ENCODE measurements at regions not wholly inside any gene's neighbourhood (a gene's known extent, or its start where the extent isn't known, plus 50 kb on each side); places are given as distances from the start of the nearest gene placed in this dataset.

DNA sequence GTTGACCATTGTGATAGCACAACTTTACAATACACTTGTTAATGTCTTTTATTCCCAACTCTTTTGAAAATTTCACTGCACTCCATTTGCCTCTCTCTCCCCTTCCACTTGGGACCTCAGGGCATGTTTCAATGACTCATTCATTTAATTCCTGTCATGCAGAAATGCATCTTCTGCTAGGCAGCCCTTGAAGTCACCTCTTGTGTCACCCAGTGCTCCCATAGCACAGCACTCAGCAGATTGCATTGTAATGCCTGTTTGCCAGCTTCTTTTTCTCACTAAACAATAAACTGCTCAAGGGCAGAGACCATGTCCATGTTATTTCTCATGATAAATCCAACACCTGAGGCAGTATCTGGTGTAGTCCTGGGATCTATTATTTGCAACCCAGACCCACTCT is 85.9 kb upstream of the ACSL3 start:
- DNase-seq (ENCODE audit: low spot score) (no peak), ATAC-seq (peak; percentile 57; the same call in 1 of the 2 replicates)
- H3K4me1 Mint-ChIP-seq: peaks cover 4% of the 10 kb centered on the region
- TF ChIP-seq, protein P1, sequence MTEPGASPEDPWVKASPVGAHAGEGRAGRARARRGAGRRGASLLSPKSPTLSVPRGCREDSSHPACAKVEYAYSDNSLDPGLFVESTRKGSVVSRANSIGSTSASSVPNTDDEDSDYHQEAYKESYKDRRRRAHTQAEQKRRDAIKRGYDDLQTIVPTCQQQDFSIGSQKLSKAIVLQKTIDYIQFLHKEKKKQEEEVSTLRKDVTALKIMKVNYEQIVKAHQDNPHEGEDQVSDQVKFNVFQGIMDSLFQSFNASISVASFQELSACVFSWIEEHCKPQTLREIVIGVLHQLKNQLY (CRISPR knock-in tag; IDR thresholded peaks at IDR 0.05): no peak
- TF ChIP-seq SMAD4 (CRISPR knock-in tag; IDR thresholded peaks at IDR 0.05) (no peak), TP53 (CRISPR knock-in tag; IDR thresholded peaks at IDR 0.05) (no peak)
- H3K9me3 Mint-ChIP-seq: peaks cover 9% of the 10 kb centered on the region; the same call in 1 of the 2 replicates
- no peak overlapping the region for H3K4me3 Mint-ChIP-seq
- H3K27me3 Mint-ChIP-seq (ENCODE audit: low read depth): no peaks in the 10 kb centered on the region
- no peak overlapping the region for H3K27ac Mint-ChIP-seq
- ChIA-PET CTCF (no interaction called here), POLR2A (no interaction called here)
- no peaks in the 10 kb centered on the region for H3K36me3 Mint-ChIP-seq

DNA sequence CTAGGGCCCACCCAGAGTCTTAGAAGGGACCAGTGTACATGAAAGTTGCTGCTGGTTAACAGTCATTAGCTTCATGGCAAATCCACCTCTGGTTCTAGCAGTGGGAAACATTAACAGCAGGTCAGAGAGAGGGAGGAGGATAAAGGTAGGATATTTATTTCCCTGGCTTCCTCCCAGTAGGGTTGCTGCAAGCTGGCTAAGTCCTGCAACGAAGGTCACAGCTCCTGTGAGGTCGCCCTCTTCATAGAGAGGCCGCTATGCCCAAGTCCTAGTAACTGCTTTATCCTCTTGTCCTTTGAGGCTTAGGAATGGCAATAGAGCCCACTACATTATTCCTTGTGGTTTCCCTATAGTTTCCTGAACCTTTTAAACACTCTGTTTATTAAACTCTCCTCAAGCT is 84.0 kb upstream of the ACSL3 start:
- no peaks in the 10 kb centered on the region for H3K36me3 Mint-ChIP-seq

DNA sequence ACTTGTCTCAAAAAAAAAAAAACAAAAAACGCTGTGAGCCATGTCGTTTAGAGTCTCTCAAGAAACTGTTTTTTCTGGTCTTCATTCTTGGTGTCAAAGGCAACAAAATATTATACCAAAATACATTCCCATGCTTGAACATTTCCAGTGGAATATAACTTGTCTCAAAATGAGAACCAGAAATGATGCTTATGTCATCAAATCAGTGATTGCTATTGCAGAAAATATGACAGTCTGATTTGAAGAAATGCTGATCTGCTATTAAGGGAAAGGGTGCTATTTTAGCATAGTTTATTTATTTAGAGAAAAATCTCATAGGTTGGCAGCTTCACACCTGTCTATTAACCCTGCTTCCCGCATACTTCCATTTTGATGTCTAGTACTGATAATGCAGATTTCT is 82.4 kb upstream of the ACSL3 start:
- CTCF ChIA-PET: interaction anchor here (0.7 kb wide), 1 partner anchor 14 kb away, joined by 3 read pairs; no protein-coding TSS in a partner anchor
- H3K4me1 Mint-ChIP-seq: peaks cover 4% of the 10 kb centered on the region
- peaks cover 3% of the 10 kb centered on the region; the same call in 1 of the 2 replicates for H3K9me3 Mint-ChIP-seq
- no peaks in the 10 kb centered on the region; the same call in 1 of the 2 replicates for H3K27me3 Mint-ChIP-seq (ENCODE audit: low read depth)
- H3K27ac Mint-ChIP-seq: no peak overlapping the region
- no peak overlapping the region for H3K4me3 Mint-ChIP-seq
- DNase-seq (ENCODE audit: low spot score) (no peak), ATAC-seq (no peak)
- TF ChIP-seq, protein P2, sequence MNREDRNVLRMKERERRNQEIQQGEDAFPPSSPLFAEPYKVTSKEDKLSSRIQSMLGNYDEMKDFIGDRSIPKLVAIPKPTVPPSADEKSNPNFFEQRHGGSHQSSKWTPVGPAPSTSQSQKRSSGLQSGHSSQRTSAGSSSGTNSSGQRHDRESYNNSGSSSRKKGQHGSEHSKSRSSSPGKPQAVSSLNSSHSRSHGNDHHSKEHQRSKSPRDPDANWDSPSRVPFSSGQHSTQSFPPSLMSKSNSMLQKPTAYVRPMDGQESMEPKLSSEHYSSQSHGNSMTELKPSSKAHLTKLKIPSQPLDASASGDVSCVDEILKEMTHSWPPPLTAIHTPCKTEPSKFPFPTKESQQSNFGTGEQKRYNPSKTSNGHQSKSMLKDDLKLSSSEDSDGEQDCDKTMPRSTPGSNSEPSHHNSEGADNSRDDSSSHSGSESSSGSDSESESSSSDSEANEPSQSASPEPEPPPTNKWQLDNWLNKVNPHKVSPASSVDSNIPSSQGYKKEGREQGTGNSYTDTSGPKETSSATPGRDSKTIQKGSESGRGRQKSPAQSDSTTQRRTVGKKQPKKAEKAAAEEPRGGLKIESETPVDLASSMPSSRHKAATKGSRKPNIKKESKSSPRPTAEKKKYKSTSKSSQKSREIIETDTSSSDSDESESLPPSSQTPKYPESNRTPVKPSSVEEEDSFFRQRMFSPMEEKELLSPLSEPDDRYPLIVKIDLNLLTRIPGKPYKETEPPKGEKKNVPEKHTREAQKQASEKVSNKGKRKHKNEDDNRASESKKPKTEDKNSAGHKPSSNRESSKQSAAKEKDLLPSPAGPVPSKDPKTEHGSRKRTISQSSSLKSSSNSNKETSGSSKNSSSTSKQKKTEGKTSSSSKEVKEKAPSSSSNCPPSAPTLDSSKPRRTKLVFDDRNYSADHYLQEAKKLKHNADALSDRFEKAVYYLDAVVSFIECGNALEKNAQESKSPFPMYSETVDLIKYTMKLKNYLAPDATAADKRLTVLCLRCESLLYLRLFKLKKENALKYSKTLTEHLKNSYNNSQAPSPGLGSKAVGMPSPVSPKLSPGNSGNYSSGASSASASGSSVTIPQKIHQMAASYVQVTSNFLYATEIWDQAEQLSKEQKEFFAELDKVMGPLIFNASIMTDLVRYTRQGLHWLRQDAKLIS (CRISPR knock-in tag; IDR thresholded peaks at IDR 0.05; ENCODE audit: borderline replicate concordance): no peak
- TF ChIP-seq, protein P3, sequence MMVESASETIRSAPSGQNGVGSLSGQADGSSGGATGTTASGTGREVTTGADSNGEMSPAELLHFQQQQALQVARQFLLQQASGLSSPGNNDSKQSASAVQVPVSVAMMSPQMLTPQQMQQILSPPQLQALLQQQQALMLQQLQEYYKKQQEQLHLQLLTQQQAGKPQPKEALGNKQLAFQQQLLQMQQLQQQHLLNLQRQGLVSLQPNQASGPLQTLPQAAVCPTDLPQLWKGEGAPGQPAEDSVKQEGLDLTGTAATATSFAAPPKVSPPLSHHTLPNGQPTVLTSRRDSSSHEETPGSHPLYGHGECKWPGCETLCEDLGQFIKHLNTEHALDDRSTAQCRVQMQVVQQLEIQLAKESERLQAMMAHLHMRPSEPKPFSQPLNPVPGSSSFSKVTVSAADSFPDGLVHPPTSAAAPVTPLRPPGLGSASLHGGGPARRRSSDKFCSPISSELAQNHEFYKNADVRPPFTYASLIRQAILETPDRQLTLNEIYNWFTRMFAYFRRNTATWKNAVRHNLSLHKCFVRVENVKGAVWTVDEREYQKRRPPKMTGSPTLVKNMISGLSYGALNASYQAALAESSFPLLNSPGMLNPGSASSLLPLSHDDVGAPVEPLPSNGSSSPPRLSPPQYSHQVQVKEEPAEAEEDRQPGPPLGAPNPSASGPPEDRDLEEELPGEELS (CRISPR knock-in tag; IDR thresholded peaks at IDR 0.05): no peak
- TF ChIP-seq ZBTB21 (CRISPR knock-in tag; IDR thresholded peaks at IDR 0.05; ENCODE audit: borderline replicate concordance): no peak
- TF ChIP-seq, protein P4, sequence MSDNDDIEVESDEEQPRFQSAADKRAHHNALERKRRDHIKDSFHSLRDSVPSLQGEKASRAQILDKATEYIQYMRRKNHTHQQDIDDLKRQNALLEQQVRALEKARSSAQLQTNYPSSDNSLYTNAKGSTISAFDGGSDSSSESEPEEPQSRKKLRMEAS (CRISPR knock-in tag; IDR thresholded peaks at IDR 0.05): no peak
- TF ChIP-seq, protein P5, sequence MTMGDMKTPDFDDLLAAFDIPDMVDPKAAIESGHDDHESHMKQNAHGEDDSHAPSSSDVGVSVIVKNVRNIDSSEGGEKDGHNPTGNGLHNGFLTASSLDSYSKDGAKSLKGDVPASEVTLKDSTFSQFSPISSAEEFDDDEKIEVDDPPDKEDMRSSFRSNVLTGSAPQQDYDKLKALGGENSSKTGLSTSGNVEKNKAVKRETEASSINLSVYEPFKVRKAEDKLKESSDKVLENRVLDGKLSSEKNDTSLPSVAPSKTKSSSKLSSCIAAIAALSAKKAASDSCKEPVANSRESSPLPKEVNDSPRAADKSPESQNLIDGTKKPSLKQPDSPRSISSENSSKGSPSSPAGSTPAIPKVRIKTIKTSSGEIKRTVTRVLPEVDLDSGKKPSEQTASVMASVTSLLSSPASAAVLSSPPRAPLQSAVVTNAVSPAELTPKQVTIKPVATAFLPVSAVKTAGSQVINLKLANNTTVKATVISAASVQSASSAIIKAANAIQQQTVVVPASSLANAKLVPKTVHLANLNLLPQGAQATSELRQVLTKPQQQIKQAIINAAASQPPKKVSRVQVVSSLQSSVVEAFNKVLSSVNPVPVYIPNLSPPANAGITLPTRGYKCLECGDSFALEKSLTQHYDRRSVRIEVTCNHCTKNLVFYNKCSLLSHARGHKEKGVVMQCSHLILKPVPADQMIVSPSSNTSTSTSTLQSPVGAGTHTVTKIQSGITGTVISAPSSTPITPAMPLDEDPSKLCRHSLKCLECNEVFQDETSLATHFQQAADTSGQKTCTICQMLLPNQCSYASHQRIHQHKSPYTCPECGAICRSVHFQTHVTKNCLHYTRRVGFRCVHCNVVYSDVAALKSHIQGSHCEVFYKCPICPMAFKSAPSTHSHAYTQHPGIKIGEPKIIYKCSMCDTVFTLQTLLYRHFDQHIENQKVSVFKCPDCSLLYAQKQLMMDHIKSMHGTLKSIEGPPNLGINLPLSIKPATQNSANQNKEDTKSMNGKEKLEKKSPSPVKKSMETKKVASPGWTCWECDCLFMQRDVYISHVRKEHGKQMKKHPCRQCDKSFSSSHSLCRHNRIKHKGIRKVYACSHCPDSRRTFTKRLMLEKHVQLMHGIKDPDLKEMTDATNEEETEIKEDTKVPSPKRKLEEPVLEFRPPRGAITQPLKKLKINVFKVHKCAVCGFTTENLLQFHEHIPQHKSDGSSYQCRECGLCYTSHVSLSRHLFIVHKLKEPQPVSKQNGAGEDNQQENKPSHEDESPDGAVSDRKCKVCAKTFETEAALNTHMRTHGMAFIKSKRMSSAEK (CRISPR knock-in tag; IDR thresholded peaks at IDR 0.05; ENCODE audit: borderline replicate concordance): no peak
- TF ChIP-seq NR1H2 (CRISPR knock-in tag; IDR thresholded peaks at IDR 0.05): no peak
- no peaks in the 10 kb centered on the region for H3K36me3 Mint-ChIP-seq
- POLR2A ChIA-PET: no interaction called here

More for the DNA sequence above, 84.0 kb upstream of the ACSL3 start:
- Mint-ChIP-seq H3K27me3 (ENCODE audit: low read depth) (no peaks in the 10 kb centered on the region; the same call in 1 of the 2 replicates), H3K4me3 (no peak overlapping the region), H3K27ac (no peak overlapping the region), H3K4me1 (peaks cover 4% of the 10 kb centered on the region), H3K9me3 (peaks cover 3% of the 10 kb centered on the region; the same call in 1 of the 2 replicates)
- ChIA-PET CTCF (no interaction called here), POLR2A (interaction anchor here (0.7 kb wide), 1 partner anchor 115 kb away, joined by 4 read pairs; no protein-coding TSS in a partner anchor)
- ATAC-seq (peak; percentile 43), DNase-seq (ENCODE audit: low spot score) (no peak)
- TF ChIP-seq SOX15 (CRISPR knock-in tag; IDR thresholded peaks at IDR 0.05) (no peak), ESRRA (CRISPR knock-in tag; IDR thresholded peaks at IDR 0.05; ENCODE audit: borderline replicate concordance) (no peak), JAZF1 (CRISPR knock-in tag; IDR thresholded peaks at IDR 0.05) (no peak), SP1 (CRISPR knock-in tag; conservative IDR thresholded peaks at IDR 0.05) (no peak), NFATC4 (CRISPR knock-in tag; IDR thresholded peaks at IDR 0.05) (no peak), FOXP1 (CRISPR knock-in tag; IDR thresholded peaks at IDR 0.05; ENCODE audit: borderline replicate concordance) (no peak), RELA (CRISPR knock-in tag; IDR thresholded peaks at IDR 0.05; ENCODE audit: borderline replicate concordance) (no peak), RORB (CRISPR knock-in tag; IDR thresholded peaks at IDR 0.05) (no peak)
- TF ChIP-seq, protein P6, sequence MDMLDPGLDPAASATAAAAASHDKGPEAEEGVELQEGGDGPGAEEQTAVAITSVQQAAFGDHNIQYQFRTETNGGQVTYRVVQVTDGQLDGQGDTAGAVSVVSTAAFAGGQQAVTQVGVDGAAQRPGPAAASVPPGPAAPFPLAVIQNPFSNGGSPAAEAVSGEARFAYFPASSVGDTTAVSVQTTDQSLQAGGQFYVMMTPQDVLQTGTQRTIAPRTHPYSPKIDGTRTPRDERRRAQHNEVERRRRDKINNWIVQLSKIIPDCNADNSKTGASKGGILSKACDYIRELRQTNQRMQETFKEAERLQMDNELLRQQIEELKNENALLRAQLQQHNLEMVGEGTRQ (CRISPR knock-in tag; IDR thresholded peaks at IDR 0.05): no peak
- TF ChIP-seq, protein P7, sequence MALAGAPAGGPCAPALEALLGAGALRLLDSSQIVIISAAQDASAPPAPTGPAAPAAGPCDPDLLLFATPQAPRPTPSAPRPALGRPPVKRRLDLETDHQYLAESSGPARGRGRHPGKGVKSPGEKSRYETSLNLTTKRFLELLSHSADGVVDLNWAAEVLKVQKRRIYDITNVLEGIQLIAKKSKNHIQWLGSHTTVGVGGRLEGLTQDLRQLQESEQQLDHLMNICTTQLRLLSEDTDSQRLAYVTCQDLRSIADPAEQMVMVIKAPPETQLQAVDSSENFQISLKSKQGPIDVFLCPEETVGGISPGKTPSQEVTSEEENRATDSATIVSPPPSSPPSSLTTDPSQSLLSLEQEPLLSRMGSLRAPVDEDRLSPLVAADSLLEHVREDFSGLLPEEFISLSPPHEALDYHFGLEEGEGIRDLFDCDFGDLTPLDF (CRISPR knock-in tag; IDR thresholded peaks at IDR 0.05): no peak
